ENCODE measurements at regions not wholly inside any gene's neighbourhood (a gene's known extent, or its start where the extent isn't known, plus 50 kb on each side); places are given as distances from the start of the nearest gene placed in this dataset.
"Not testable (repeated sequence)": the region's sequence is repeated elsewhere in the genome, so short reads cannot be mapped to it uniquely, and the experiment has no call there.

- intact Hi-C loops (cut with micrococcal nuclease; ENCODE audit: unreplicated experiment); H3K4me3 ChIP-seq (ENCODE audit: low read depth, low read length); H3K36me3 ChIP-seq (ENCODE audit: control insufficient read depth, insufficient read depth, low read length); H3K27me3 ChIP-seq (replicated peaks; ENCODE audit: control insufficient read depth, insufficient read depth, low read length); BruUV-seq (replicated peaks); H3K9me3 ChIP-seq; H3K9me3 Mint-ChIP-seq (ENCODE audit: unreplicated experiment); H3K4me3 Mint-ChIP-seq (ENCODE audit: unreplicated experiment); H3K36me3 Mint-ChIP-seq (ENCODE audit: insufficient read depth, unreplicated experiment); H3K27ac Mint-ChIP-seq (ENCODE audit: unreplicated experiment); H3K27me3 Mint-ChIP-seq (ENCODE audit: insufficient read depth, unreplicated experiment); H3K4me1 Mint-ChIP-seq (ENCODE audit: low read depth, unreplicated experiment); DNase-seq; H3K4me1 ChIP-seq; CTCF ChIA-PET; POLR2A ChIA-PET: not testable (repeated sequence)
These were observed 119.1 kb downstream of the CDRT15L2 start for GRCh38 chr17:20698463-20699206.

GRCh38 chr17:20700528-20700927, 121.0 kb downstream of the CDRT15L2 start:
- POLR2A ChIA-PET; H3K27me3 ChIP-seq (replicated peaks; ENCODE audit: control insufficient read depth, insufficient read depth, low read length); DNase-seq; BruUV-seq (replicated peaks); H3K4me1 ChIP-seq; H3K36me3 Mint-ChIP-seq (ENCODE audit: insufficient read depth, unreplicated experiment); H3K4me1 Mint-ChIP-seq (ENCODE audit: low read depth, unreplicated experiment); H3K4me3 ChIP-seq (ENCODE audit: low read depth, low read length); CTCF ChIA-PET; H3K9me3 ChIP-seq; H3K27ac Mint-ChIP-seq (ENCODE audit: unreplicated experiment); H3K27me3 Mint-ChIP-seq (ENCODE audit: insufficient read depth, unreplicated experiment); H3K4me3 Mint-ChIP-seq (ENCODE audit: unreplicated experiment); intact Hi-C loops (cut with micrococcal nuclease; ENCODE audit: unreplicated experiment); H3K9me3 Mint-ChIP-seq (ENCODE audit: unreplicated experiment); H3K36me3 ChIP-seq (ENCODE audit: control insufficient read depth, insufficient read depth, low read length): not testable (repeated sequence)

GRCh38 chr17:20701366-20701765, 121.8 kb downstream of the CDRT15L2 start:
- H3K4me1 Mint-ChIP-seq (ENCODE audit: low read depth, unreplicated experiment); POLR2A ChIA-PET; H3K27ac Mint-ChIP-seq (ENCODE audit: unreplicated experiment); H3K36me3 Mint-ChIP-seq (ENCODE audit: insufficient read depth, unreplicated experiment); H3K4me3 ChIP-seq (ENCODE audit: low read depth, low read length); DNase-seq; H3K9me3 Mint-ChIP-seq (ENCODE audit: unreplicated experiment); BruUV-seq (replicated peaks); H3K4me3 Mint-ChIP-seq (ENCODE audit: unreplicated experiment); H3K27me3 Mint-ChIP-seq (ENCODE audit: insufficient read depth, unreplicated experiment); H3K27me3 ChIP-seq (replicated peaks; ENCODE audit: control insufficient read depth, insufficient read depth, low read length); H3K9me3 ChIP-seq; CTCF ChIA-PET; intact Hi-C loops (cut with micrococcal nuclease; ENCODE audit: unreplicated experiment); H3K4me1 ChIP-seq; H3K36me3 ChIP-seq (ENCODE audit: control insufficient read depth, insufficient read depth, low read length): not testable (repeated sequence)

- intact Hi-C loops (cut with micrococcal nuclease; ENCODE audit: unreplicated experiment), result no loop called here
- BruUV-seq (replicated peaks), result no TSS peak
- Mint-ChIP-seq H3K4me1 (ENCODE audit: low read depth, unreplicated experiment) (peaks cover 9% of the 10 kb centered on the region), H3K9me3 (ENCODE audit: unreplicated experiment) (peaks cover 9% of the 10 kb centered on the region), H3K27me3 (ENCODE audit: insufficient read depth, unreplicated experiment) (no peaks in the 10 kb centered on the region), H3K36me3 (ENCODE audit: insufficient read depth, unreplicated experiment) (no peaks in the 10 kb centered on the region), H3K27ac (ENCODE audit: unreplicated experiment) (no peak overlapping the region), H3K4me3 (ENCODE audit: unreplicated experiment) (no peak overlapping the region)
- no peaks in the 10 kb centered on the region for H3K27me3 ChIP-seq (replicated peaks; ENCODE audit: control insufficient read depth, insufficient read depth, low read length)
- POLR2A ChIA-PET, result no interaction called here
- H3K9me3 ChIP-seq, result no peaks in the 10 kb centered on the region
- no peaks in the 10 kb centered on the region for H3K36me3 ChIP-seq (ENCODE audit: control insufficient read depth, insufficient read depth, low read length)
- no peak overlapping the region for H3K4me3 ChIP-seq (ENCODE audit: low read depth, low read length)
- no peak for TF ChIP-seq CTCF (IDR thresholded peaks at IDR 0.05; ENCODE audit: insufficient read depth in 1 of 2, low read depth in 1 of 2, low read length in 1 of 2, severe bottlenecking in 1 of 2, unreplicated experiment in 1 of 2)
- no peaks in the 10 kb centered on the region for H3K4me1 ChIP-seq
- CTCF ChIA-PET, result no interaction called here
- DNase-seq, result no peak
These were observed 123.2 kb downstream of the CDRT15L2 start for GRCh38 chr17:20702692-20703091.
